ENCODE measurements at regions not wholly inside any gene's neighbourhood (a gene's known extent, or its start where the extent isn't known, plus 50 kb on each side); places are given as distances from the start of the nearest gene placed in this dataset.

DNA sequence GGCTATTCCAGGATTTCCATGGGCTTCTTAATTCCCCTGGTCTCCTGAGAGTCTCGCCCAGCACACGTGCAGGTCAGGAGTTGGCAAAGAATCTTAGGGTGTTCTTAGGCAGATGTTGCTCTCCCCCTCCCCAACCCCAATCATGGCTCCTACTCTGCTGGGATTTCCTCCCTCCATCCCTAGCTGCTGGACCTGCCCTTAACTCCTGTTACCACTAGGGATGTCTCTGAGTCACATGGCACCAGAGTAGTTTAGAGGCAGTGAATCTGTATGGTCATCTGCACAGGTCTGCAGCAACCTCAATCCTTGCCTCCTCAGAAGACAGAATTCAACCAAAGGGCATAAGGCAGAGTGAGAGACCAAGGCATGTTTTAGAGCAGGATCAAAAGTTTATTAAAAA is 51.8 kb upstream of the CHST3 start:
- Mint-ChIP-seq H3K9me3 (peaks cover 4 to 33% (median 22%) of the 10 kb centered on the region in 7 donors), H3K27ac (no peak overlapping the region), H3K4me1 (peaks cover 10% of the 10 kb centered on the region), H3K4me3 (no peak overlapping the region), H3K36me3 (no peaks in the 10 kb centered on the region), H3K27me3 (ENCODE audit: low read depth in 3 of 3) (peaks cover under 1 to 4% (median 4%) of the 10 kb centered on the region in 3 donors)
- no peaks in the 10 kb centered on the region for H3K36me3 ChIP-seq (replicated peaks in 1 of 2; ENCODE audit: control insufficient read depth in 1 of 2, insufficient read depth in 2 of 2, low read length in 2 of 2)
- no peaks in the 10 kb centered on the region for H3K4me1 ChIP-seq (ENCODE audit: control insufficient read depth in 1 of 2, insufficient read depth in 2 of 2, low read length in 2 of 2)
- no peak overlapping the region for H3K4me2 ChIP-seq (replicated peaks; ENCODE audit: extremely low read depth, low read length, poor library complexity, severe bottlenecking)
- H3K9me3 ChIP-seq (replicated peaks in 1 of 2; ENCODE audit: control insufficient read depth in 1 of 2, insufficient read depth in 1 of 2, low read length in 2 of 2) = peaks cover 5 to 23% of the 10 kb centered on the region in 2 donors
- H3K4me3 ChIP-seq (replicated peaks in 1 of 3; ENCODE audit: low read depth in 2 of 3, low read length in 3 of 3) = no peak overlapping the region
- no peaks in the 10 kb centered on the region for H4K20me1 ChIP-seq (ENCODE audit: insufficient read depth, low read length)
- TF ChIP-seq, protein P1, sequence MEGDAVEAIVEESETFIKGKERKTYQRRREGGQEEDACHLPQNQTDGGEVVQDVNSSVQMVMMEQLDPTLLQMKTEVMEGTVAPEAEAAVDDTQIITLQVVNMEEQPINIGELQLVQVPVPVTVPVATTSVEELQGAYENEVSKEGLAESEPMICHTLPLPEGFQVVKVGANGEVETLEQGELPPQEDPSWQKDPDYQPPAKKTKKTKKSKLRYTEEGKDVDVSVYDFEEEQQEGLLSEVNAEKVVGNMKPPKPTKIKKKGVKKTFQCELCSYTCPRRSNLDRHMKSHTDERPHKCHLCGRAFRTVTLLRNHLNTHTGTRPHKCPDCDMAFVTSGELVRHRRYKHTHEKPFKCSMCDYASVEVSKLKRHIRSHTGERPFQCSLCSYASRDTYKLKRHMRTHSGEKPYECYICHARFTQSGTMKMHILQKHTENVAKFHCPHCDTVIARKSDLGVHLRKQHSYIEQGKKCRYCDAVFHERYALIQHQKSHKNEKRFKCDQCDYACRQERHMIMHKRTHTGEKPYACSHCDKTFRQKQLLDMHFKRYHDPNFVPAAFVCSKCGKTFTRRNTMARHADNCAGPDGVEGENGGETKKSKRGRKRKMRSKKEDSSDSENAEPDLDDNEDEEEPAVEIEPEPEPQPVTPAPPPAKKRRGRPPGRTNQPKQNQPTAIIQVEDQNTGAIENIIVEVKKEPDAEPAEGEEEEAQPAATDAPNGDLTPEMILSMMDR (IDR thresholded peaks at IDR 0.05) = no peak
- no peak overlapping the region for H3K27ac ChIP-seq (ENCODE audit: low read depth in 1 of 2, low read length in 2 of 2)
- no peaks in the 10 kb centered on the region for H3K79me2 ChIP-seq (ENCODE audit: insufficient read depth, low read length)
- WGBS (ENCODE audit: insufficient coverage) = no CpG with 5 or more reads among the region's 2 CpGs
- DNase-seq = no peak
- intact Hi-C loops (cut with micrococcal nuclease) = no loop called here
- no peak overlapping the region for H3K9ac ChIP-seq (ENCODE audit: insufficient read depth, low read length, poor library complexity, severe bottlenecking)
- H2AFZ ChIP-seq (ENCODE audit: insufficient read depth, low read depth, low read length, poor library complexity, severe bottlenecking) = no peak overlapping the region
- H3K27me3 ChIP-seq (ENCODE audit: control insufficient read depth in 2 of 2, insufficient read depth in 2 of 2, low read length in 2 of 2) = no peaks in the 10 kb centered on the region

DNA sequence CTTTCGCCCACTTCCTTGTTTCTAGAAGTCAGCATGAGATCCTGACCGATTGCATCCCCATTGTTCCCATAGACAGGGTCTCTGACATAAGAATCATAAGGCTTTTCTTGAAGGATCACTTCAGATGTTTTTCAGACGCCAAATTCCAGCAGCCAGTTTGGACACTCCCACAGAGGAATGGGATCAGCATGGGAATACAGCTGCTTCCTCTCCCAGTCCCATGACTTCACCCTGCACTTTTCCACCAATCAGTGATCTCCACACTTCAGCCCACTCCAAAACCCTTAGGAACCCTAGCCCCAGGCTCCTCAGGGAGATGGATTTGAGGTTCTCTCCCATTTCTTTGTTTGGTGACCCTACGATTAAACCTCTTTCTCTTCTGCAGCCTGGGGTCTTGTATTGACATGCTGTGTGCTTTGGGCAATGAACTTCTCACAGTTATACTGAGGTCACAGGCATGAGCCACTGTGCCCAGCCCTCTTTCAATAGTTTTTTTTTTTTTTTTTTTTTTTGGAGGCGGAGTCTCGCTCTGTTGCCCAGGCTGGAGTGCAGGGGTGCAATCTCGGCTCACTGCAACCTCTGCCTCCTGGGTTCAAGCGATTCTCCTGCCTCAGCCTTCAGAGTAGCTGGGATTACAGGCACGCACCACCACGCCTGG is 52.8 kb upstream of the CHST3 start:
- TF ChIP-seq, protein P1 (IDR thresholded peaks at IDR 0.05) = no peak
- H3K36me3 Mint-ChIP-seq = no peaks in the 10 kb centered on the region
- intact Hi-C loops (cut with micrococcal nuclease) = no loop called here
- Histone ChIP-seq H3K36me3 (replicated peaks in 1 of 2; ENCODE audit: control insufficient read depth in 1 of 2, insufficient read depth in 2 of 2, low read length in 2 of 2) (no peaks in the 10 kb centered on the region), H3K27ac (ENCODE audit: low read depth in 1 of 2, low read length in 2 of 2) (no peak overlapping the region), H3K9ac (ENCODE audit: insufficient read depth, low read length, poor library complexity, severe bottlenecking) (no peak overlapping the region), H3K4me2 (replicated peaks; ENCODE audit: extremely low read depth, low read length, poor library complexity, severe bottlenecking) (no peak overlapping the region), H3K4me1 (ENCODE audit: control insufficient read depth in 1 of 2, insufficient read depth in 2 of 2, low read length in 2 of 2) (no peaks in the 10 kb centered on the region), H3K9me3 (replicated peaks in 1 of 2; ENCODE audit: control insufficient read depth in 1 of 2, insufficient read depth in 1 of 2, low read length in 2 of 2) (peaks cover 0 to 22% of the 10 kb centered on the region in 2 donors), H2AFZ (ENCODE audit: insufficient read depth, low read depth, low read length, poor library complexity, severe bottlenecking) (no peak overlapping the region), H3K79me2 (ENCODE audit: insufficient read depth, low read length) (no peaks in the 10 kb centered on the region), H3K27me3 (ENCODE audit: control insufficient read depth in 2 of 2, insufficient read depth in 2 of 2, low read length in 2 of 2) (no peaks in the 10 kb centered on the region), H3K4me3 (replicated peaks in 1 of 3; ENCODE audit: low read depth in 2 of 3, low read length in 3 of 3) (no peak overlapping the region), H4K20me1 (ENCODE audit: insufficient read depth, low read length) (no peaks in the 10 kb centered on the region)
- DNase-seq = no peak
- 91% methylated on average over 8 of the region's 10 CpGs for WGBS (ENCODE audit: insufficient coverage)
- H3K4me3 Mint-ChIP-seq = no peak overlapping the region
- H3K4me1 Mint-ChIP-seq = peaks cover 10% of the 10 kb centered on the region
- H3K9me3 Mint-ChIP-seq = peaks cover 4 to 28% (median 19%) of the 10 kb centered on the region in 7 donors
- H3K27ac Mint-ChIP-seq = no peak overlapping the region
- peaks cover 2 to 6% (median 4%) of the 10 kb centered on the region in 3 donors for H3K27me3 Mint-ChIP-seq (ENCODE audit: low read depth in 3 of 3)
